ENCODE measurements at regions not wholly inside any gene's neighbourhood (a gene's known extent, or its start where the extent isn't known, plus 50 kb on each side); places are given as distances from the start of the nearest gene placed in this dataset.

- no peak for TF ChIP-seq CTCF (IDR thresholded peaks at IDR 0.05)
- no peak for TF ChIP-seq POLR2A (IDR thresholded peaks at IDR 0.05)
Measured at GRCh38 chr7:153514032-153514431, 538.2 kb upstream of the DPP6 start.

All from prostate gland (tissue), 2 donors.